GM18951 (cell line): ENCODE measurements at regions not wholly inside any gene's neighbourhood (a gene's known extent, or its start where the extent isn't known, plus 50 kb on each side); places are given as distances from the start of the nearest gene placed in this dataset.
"Not testable (repeated sequence)": the region's sequence is repeated elsewhere in the genome, so short reads cannot be mapped to it uniquely, and the experiment has no call there.

Experiments
- POLR2A ChIP-seq: IDR thresholded peaks from 4 replicates; pipeline ENCODE4 v1.6.1; 2011; ENCODE audit warnings: mild to moderate bottlenecking; ENCODE audit not compliant: insufficient read length, insufficient read depth; ENCODE audit errors: extremely low read depth
- in situ Hi-C: fragments of 300-500 bp; cut with MboI; formaldehyde crosslinking; loops from one replicate; pipeline ENCODE4 v1.12.0; 2022; ENCODE audit warnings: low sequenced_read_pairs, mixed read lengths, inconsistent platforms; ENCODE audit not compliant: unreplicated experiment

GRCh38 chr6:125379174-125379573 lies 77.4 kb upstream of the HDDC2 start:
- in situ Hi-C loops = no loop called here
- no peak for TF ChIP-seq POLR2A

GRCh38 chr6:125380474-125380873 lies 78.7 kb upstream of the HDDC2 start:
- in situ Hi-C loops = no loop called here
- no peak for TF ChIP-seq POLR2A

- in situ Hi-C loops = not testable (repeated sequence)
Measured at GRCh38 chr6:125386337-125386736, 84.6 kb upstream of the HDDC2 start.

- TF ChIP-seq POLR2A = no peak
- in situ Hi-C loops = no loop called here
Measured at GRCh38 chr6:125392682-125393081, 90.9 kb upstream of the HDDC2 start.

GRCh38 chr6:125393449-125393858 lies 91.7 kb upstream of the HDDC2 start:
- TF ChIP-seq POLR2A = no peak
- in situ Hi-C loops = no loop called here

- in situ Hi-C loops = no loop called here
- no peak for TF ChIP-seq POLR2A
Measured at GRCh38 chr6:125406741-125407140, 105.0 kb upstream of the HDDC2 start.

GRCh38 chr6:125414507-125414906 lies 112.7 kb upstream of the HDDC2 start:
- in situ Hi-C loops = no loop called here

GRCh38 chr6:125415913-125416312 lies 114.1 kb upstream of the HDDC2 start:
- in situ Hi-C loops = no loop called here
- TF ChIP-seq POLR2A = no peak

More at GRCh38 chr6:125414507-125414906, 112.7 kb upstream of the HDDC2 start:
- TF ChIP-seq POLR2A = no peak

GRCh38 chr6:125421836-125422235 lies 120.1 kb upstream of the HDDC2 start:
- no peak for TF ChIP-seq POLR2A
- in situ Hi-C loops = no loop called here

GRCh38 chr6:125423047-125423446 lies 121.3 kb upstream of the HDDC2 start:
- in situ Hi-C loops = no loop called here
- TF ChIP-seq POLR2A = no peak

- no peak for TF ChIP-seq POLR2A
- in situ Hi-C loops = no loop called here
Measured at GRCh38 chr6:125431971-125432370, 130.2 kb upstream of the HDDC2 start.

GRCh38 chr6:125432963-125433362 lies 131.2 kb upstream of the HDDC2 start:
- in situ Hi-C loops = no loop called here
- no peak for TF ChIP-seq POLR2A

- in situ Hi-C loops = no loop called here
- no peak for TF ChIP-seq POLR2A
Measured at GRCh38 chr6:125434760-125435159, 133.0 kb upstream of the HDDC2 start.

GRCh38 chr6:125439512-125439911 lies 137.7 kb upstream of the HDDC2 start:
- in situ Hi-C loops = no loop called here

More at GRCh38 chr6:125439512-125439911, 137.7 kb upstream of the HDDC2 start:
- no peak for TF ChIP-seq POLR2A
